ENCODE measurements at regions not wholly inside any gene's neighbourhood (a gene's known extent, or its start where the extent isn't known, plus 50 kb on each side); places are given as distances from the start of the nearest gene placed in this dataset.

DNA sequence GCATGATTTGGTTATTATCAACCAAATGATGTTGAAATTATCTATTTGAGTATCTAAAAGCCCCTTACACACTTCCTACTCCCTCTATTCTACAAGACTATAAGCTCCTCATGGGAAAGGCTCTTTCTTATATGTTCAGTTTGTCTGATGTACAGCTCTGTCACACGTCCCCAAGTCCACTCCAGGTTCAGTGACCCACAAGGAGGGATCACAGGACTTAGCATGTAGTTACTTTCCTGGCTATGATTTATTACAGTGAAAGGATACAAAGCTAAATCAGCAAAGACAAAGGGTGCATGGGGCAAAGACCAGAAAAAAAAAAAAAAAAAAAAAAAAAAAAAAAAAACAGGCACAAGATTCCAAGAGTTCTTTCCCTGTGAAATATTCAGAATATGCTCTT is 125.6 kb upstream of the TMEM106B start:
- no peak for DNase-seq

GRCh38 chr7:12089951-12090756 is 120.9 kb upstream of the TMEM106B start:
- DNase-seq, result no peak

DNA sequence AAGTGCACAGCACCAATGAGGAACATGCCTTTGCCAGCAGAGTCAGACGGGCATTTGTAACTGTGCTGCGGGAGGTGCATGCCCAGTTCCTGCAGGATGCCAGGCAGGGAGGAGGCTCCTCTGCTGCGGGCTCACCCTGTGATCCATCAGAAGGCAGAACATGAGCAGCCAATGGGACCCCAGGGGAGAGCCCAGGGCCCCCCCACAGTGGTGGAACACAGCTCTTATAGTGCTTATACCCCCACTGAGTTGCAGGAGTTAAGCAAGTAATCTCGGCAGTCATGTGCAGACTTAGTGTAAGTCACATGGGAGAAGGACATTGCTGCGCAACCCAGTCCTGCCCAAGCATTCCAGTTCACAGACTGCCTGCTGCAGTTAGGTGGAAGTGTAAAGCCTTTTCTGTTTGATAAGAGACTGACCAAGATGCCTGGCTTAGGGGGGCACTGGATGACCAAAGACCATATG is 120.3 kb upstream of the TMEM106B start:
- DNase-seq, result no peak

GRCh38 chr7:12091231-12091630 is 119.9 kb upstream of the TMEM106B start:
- DNase-seq, result no peak

GRCh38 chr7:12092499-12093130 is 118.5 kb upstream of the TMEM106B start:
- DNase-seq, result no peak

DNA sequence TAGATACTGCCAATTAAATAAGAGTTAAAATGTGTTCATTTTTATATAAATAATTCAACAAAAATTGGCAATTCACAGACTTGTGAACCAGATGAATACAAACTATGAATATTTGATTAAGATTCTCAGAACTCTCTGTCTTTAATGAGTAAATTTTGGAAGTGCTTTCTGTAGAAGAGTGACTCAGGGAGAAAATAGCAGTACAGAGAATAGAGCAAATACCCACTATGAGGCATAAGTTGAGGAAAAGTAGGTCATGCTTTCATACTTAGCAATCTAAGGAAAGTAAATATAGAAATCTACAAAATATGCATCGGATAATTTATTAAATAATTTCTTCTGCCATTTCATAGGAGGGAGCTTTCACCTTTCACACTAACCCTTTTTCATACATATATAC is 117.7 kb upstream of the TMEM106B start:
- DNase-seq, result no peak

DNA sequence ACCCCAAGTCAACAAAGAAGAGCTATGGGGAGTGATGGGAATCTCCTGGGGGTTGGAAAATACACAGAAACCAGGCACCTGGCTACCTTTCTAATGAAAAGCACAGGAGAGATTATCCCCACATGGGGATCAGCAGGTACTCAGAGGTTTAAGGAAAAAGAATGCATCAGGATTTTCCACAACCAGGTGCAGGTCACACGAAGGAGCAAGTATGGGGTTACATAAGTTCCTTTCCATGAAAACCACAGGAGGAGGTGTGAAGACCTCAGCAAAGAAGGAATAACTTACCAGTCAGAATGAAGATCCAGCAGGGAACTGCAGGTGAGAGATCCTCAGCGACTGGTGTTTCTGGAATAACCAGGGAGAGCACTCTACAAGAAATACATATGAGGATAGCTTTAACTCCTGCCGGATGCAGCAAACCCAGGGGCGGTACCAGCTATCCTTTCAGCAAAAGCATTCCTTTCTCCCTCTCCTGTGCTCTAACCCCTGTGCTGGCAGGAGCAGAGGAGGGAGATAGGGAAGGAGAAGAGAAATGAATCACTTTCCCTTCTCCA is 116.7 kb upstream of the TMEM106B start:
- no peak for DNase-seq

DNA sequence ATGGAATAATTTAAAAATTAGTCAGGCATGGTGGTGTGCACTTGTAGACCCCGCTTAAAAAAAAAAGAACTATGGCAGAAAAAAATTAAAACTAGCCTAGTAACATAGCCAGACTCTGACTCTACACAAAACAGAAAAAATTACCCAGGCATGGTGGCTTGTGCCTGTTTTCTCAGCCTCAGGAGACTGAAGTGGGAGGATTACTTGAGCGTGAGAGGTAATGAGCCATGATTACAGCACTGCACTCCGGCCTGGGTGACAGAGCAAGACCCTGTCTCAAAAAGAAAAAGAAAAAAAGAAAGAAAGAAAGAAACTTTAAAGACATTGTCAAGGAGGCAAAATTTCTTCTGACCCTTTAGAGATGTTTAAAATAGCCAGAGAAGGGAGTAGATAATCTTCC is 109.0 kb upstream of the TMEM106B start:
- DNase-seq, result no peak

- no peak for DNase-seq
These were observed 108.6 kb upstream of the TMEM106B start for GRCh38 chr7:12102527-12102926.

- no peak for DNase-seq
These were observed 107.1 kb upstream of the TMEM106B start for GRCh38 chr7:12103948-12104347.

GRCh38 chr7:12107381-12107780 is 103.7 kb upstream of the TMEM106B start:
- DNase-seq, result no peak

DNA sequence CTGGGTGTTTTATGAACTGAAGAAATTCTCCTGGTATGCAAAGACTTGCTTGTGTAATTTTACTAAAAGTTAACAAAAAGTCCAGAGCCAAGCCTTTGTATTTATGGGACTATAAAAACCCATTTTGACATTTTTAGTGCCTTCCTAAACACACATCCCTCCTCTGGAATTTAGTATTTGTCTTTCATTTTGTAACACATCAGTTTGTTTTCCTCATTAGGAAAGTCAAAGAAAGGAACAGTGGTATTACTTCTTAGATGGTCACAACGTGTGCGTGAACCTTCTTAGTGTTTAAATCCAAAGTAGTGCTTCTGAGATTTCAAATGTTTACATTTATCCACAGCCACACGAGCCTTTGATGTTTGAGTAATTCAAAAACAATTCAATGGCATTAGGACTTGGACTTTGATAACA is 103.2 kb upstream of the TMEM106B start:
- no peak for DNase-seq

GRCh38 chr7:12110425-12110824 is 100.7 kb upstream of the TMEM106B start:
- no peak for DNase-seq

- peak; percentile 28 for DNase-seq
These were observed 99.4 kb upstream of the TMEM106B start for GRCh38 chr7:12111422-12112405.

DNA sequence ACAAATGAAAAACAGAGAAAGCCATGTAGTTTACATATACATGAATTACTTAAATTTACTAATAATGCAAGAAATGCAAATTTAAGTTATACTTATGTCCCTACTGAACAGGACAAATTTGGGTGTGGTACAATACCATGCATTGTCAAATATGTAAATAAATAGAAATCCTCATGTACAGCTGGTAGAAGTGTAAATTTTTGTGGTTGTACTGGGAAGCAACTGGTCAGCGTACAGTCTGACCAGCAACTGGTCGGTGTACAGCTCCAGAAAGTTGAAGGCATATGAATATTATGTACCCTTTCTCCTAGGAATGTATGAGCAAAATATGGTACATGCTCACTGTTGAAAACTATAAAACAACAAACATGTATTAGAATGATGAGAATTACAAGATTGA is 93.9 kb upstream of the TMEM106B start:
- no peak for DNase-seq

- no peak for DNase-seq
These were observed 91.3 kb upstream of the TMEM106B start for GRCh38 chr7:12119620-12120303.

DNA sequence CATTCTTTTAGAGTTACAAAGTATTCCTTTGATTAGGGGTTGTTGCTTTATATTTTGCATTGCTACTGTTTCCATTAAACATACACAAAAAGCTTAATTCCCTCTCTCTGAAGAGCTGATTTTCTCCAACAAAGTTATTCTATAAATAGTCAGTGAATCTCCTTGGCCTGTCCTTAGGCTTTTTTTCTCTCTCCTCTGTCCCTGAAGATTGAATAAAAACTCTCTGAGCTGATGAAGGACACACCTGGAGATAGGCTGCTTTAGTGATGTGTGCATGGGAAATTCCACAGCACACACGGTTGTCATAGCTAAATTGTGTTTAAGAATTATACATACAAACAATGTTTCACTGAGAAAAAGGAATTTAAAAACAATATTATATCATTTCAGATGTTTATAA is 90.5 kb upstream of the TMEM106B start:
- no peak for DNase-seq

GRCh38 chr7:12123172-12123571 is 87.9 kb upstream of the TMEM106B start:
- no peak for DNase-seq

GRCh38 chr7:12124028-12124427 is 87.1 kb upstream of the TMEM106B start:
- DNase-seq, result no peak

DNA sequence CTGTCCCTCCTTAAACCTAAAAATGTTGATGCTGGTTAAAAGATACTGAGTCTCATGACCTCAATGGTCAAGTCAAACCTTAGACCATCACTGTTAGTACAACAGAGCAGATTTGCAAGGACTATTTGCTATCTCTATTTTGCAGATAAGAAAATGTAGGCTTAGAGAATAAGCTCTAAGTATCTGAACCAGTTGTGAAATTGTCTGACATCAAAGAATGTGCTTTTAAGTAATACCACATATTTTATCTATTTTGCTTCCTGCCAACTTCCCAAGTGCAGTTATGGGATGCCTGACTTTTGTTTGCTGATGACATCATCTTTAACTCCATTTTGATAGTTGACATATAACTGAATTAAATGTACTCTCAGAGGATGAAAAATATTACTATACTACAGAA is 83.6 kb upstream of the TMEM106B start:
- no peak for DNase-seq

DNA sequence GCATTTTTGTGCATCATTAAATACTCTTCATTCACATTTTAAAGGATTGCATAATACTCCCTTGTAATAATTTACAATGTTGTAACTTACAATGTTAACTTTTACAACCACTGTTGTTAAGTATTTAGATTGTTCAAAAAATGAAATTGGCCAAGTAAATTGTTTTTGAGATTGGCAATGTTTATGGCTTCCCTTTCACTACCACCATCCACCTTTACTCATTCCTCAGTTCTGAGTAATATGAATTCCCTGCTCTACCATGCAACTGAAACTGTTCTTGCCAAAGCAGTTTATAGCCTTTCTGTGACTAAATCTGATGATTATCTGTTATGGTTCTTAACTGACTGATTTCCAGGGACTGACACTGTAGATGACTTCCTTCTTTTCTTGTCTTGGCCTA is 80.5 kb upstream of the TMEM106B start:
- DNase-seq, result no peak

GRCh38 chr7:12131122-12131521 is 80.0 kb upstream of the TMEM106B start:
- DNase-seq, result no peak

Data from activated CD4-positive, CD25-positive, alpha-beta regulatory T cell treated with anti-CD3 and anti-CD28 coated beads, Interleukin-2, amount 50 U/mL, for 72 hours (primary cell).